ENCODE measurements at regions not wholly inside any gene's neighbourhood (a gene's known extent, or its start where the extent isn't known, plus 50 kb on each side); places are given as distances from the start of the nearest gene placed in this dataset.
"Not testable (repeated sequence)": the region's sequence is repeated elsewhere in the genome, so short reads cannot be mapped to it uniquely, and the experiment has no call there.

- Histone ChIP-seq H3K27ac (ENCODE audit: low read depth, low read length) (no peak overlapping the region), H3K9me3 (ENCODE audit: control insufficient read depth, insufficient read depth, low read length) (no peaks in the 10 kb centered on the region), H3K27me3 (ENCODE audit: control insufficient read depth, insufficient read depth, low read length) (no peaks in the 10 kb centered on the region), H3K4me3 (ENCODE audit: low read depth, low read length) (no peak overlapping the region)
- POLR2A ChIA-PET, result no interaction called here
- DNase-seq (ENCODE audit: low read depth, low spot score), result no peak
- no peak for TF ChIP-seq CTCF (IDR thresholded peaks at IDR 0.05; ENCODE audit: low read depth, low read length)
- CTCF ChIA-PET, result no interaction called here
Measured at GRCh38 chr5:39934830-39935229, 510.1 kb upstream of the DAB2 start.

- TF ChIP-seq CTCF (IDR thresholded peaks at IDR 0.05; ENCODE audit: low read depth, low read length), result no peak
- Histone ChIP-seq H3K4me3 (ENCODE audit: low read depth, low read length) (no peak overlapping the region), H3K9me3 (ENCODE audit: control insufficient read depth, insufficient read depth, low read length) (no peaks in the 10 kb centered on the region), H3K27ac (ENCODE audit: low read depth, low read length) (no peak overlapping the region), H3K27me3 (ENCODE audit: control insufficient read depth, insufficient read depth, low read length) (no peaks in the 10 kb centered on the region)
- POLR2A ChIA-PET, result no interaction called here
- DNase-seq (ENCODE audit: low read depth, low spot score), result no peak
- CTCF ChIA-PET, result interaction anchor here (2.8 kb wide), 1 partner anchor 16 kb away, joined by 10 read pairs; no protein-coding TSS in a partner anchor
Measured at GRCh38 chr5:39933061-39933460, 508.3 kb upstream of the DAB2 start.

GRCh38 chr5:39928709-39929108 lies 503.9 kb upstream of the DAB2 start:
- Histone ChIP-seq H3K27ac (ENCODE audit: low read depth, low read length) (no peak overlapping the region), H3K27me3 (ENCODE audit: control insufficient read depth, insufficient read depth, low read length) (no peaks in the 10 kb centered on the region), H3K4me3 (ENCODE audit: low read depth, low read length) (no peak overlapping the region), H3K9me3 (ENCODE audit: control insufficient read depth, insufficient read depth, low read length) (no peaks in the 10 kb centered on the region)
- ChIA-PET POLR2A (no interaction called here), CTCF (no interaction called here)
- no peak for DNase-seq (ENCODE audit: low read depth, low spot score)
- no peak for TF ChIP-seq CTCF (IDR thresholded peaks at IDR 0.05; ENCODE audit: low read depth, low read length)

GRCh38 chr5:39919876-39920275 lies 495.1 kb upstream of the DAB2 start:
- Histone ChIP-seq H3K27me3 (ENCODE audit: control insufficient read depth, insufficient read depth, low read length) (no peaks in the 10 kb centered on the region), H3K27ac (ENCODE audit: low read depth, low read length) (no peak overlapping the region), H3K9me3 (ENCODE audit: control insufficient read depth, insufficient read depth, low read length) (no peaks in the 10 kb centered on the region), H3K4me3 (ENCODE audit: low read depth, low read length) (no peak overlapping the region)
- no peak for DNase-seq (ENCODE audit: low read depth, low spot score)
- TF ChIP-seq CTCF (IDR thresholded peaks at IDR 0.05; ENCODE audit: low read depth, low read length), result no peak
- ChIA-PET POLR2A (no interaction called here), CTCF (no interaction called here)

- DNase-seq (ENCODE audit: low read depth, low spot score), result no peak
- Histone ChIP-seq H3K27me3 (ENCODE audit: control insufficient read depth, insufficient read depth, low read length) (no peaks in the 10 kb centered on the region), H3K27ac (ENCODE audit: low read depth, low read length) (no peak overlapping the region), H3K4me3 (ENCODE audit: low read depth, low read length) (no peak overlapping the region), H3K9me3 (ENCODE audit: control insufficient read depth, insufficient read depth, low read length) (no peaks in the 10 kb centered on the region)
- ChIA-PET POLR2A (no interaction called here), CTCF (no interaction called here)
- TF ChIP-seq CTCF (IDR thresholded peaks at IDR 0.05; ENCODE audit: low read depth, low read length), result no peak
Measured at GRCh38 chr5:39912906-39913305, 488.1 kb upstream of the DAB2 start.

- DNase-seq (ENCODE audit: low read depth, low spot score); H3K9me3 ChIP-seq (ENCODE audit: control insufficient read depth, insufficient read depth, low read length); POLR2A ChIA-PET; H3K27ac ChIP-seq (ENCODE audit: low read depth, low read length); H3K4me3 ChIP-seq (ENCODE audit: low read depth, low read length); H3K27me3 ChIP-seq (ENCODE audit: control insufficient read depth, insufficient read depth, low read length): not testable (repeated sequence)
- CTCF ChIA-PET, result interaction anchor here (2.4 kb wide), 1 partner anchor 41 kb away, joined by 8 read pairs; no protein-coding TSS in a partner anchor
Measured at GRCh38 chr5:39907267-39907951, 482.6 kb upstream of the DAB2 start.

All from AG04450 (cell line).